Transverse colon (tissue), 4 donors: ENCODE measurements at regions not wholly inside any gene's neighbourhood (a gene's known extent, or its start where the extent isn't known, plus 50 kb on each side); places are given as distances from the start of the nearest gene placed in this dataset.

Experiments
- DNase-seq: peaks from one replicate; pipeline ENCODE4 v3.0.0-alpha.2; 2019
- H3K27ac ChIP-seq, 4 donors: fragments of 200-600 bp; sonication (generic); 2 replicates each; pipeline ENCODE4 v1.5.1; 2016 to 2018; ENCODE audit warnings: inconsistent platforms in 4 of 4
- H3K27me3 ChIP-seq: fragments of 200-600 bp; sonication (generic); 2 replicates; pipeline ENCODE4 v1.5.1; 2017; ENCODE audit warnings: inconsistent platforms
- H3K36me3 ChIP-seq, 4 donors: fragments of 200-600 bp; sonication (generic); 2 replicates each; pipeline ENCODE4 v1.5.1; 2017 to 2019; ENCODE audit warnings: inconsistent platforms in 4 of 4
- H3K4me1 ChIP-seq, 4 donors: fragments of 200-600 bp; sonication (generic); 2 replicates each; pipeline ENCODE4 v1.5.1; 2017 to 2020; ENCODE audit warnings: inconsistent platforms in 4 of 4
- H3K4me3 ChIP-seq, 4 donors: fragments of 200-600 bp; sonication (generic); 1 replicate in 1 of 4; 2 replicates in 3 of 4; pipeline versions ENCODE4 v1.5.1 to v1.6.1; 2017 to 2019; ENCODE audit warnings: inconsistent platforms in 4 of 4
- H3K9me3 ChIP-seq, 2 donors: fragments of 200-600 bp; sonication (generic); 2 replicates each; pipeline ENCODE4 v1.5.1; 2017 to 2019; ENCODE audit warnings: inconsistent platforms in 2 of 2
- EP300 ChIP-seq: sonication (generic); formaldehyde crosslinking; IDR thresholded peaks from one replicate; pipeline ENCODE4 v1.6.1; 2017; ENCODE audit warnings: antibody characterized with exemption, low read depth
- POLR2A ChIP-seq: fragments of 450-650 bp; IDR thresholded peaks from one replicate; pipeline ENCODE4 v1.6.1; 2016; ENCODE audit warnings: antibody characterized with exemption, mild to moderate bottlenecking, moderate library complexity
- POLR2AphosphoS5 ChIP-seq, 3 donors: sonication (generic); formaldehyde crosslinking; IDR thresholded peaks; one replicate each; pipeline ENCODE4 v1.6.1; 2016; ENCODE audit warnings: antibody characterized with exemption in 3 of 3
- WGBS, 2 donors: methylation state at CpG; one replicate each; pipeline ENCODE4 v1.1.5; 2018; ENCODE audit warnings: low coverage in 1 of 2; 5-methylcytosine and 5-hydroxymethylcytosine counted together
- in situ Hi-C, 4 donors: fragments of 200-750 bp; cut with MboI; loops; one replicate each; pipeline versions ENCODE4 v1.15.0 to v1.15.1; 2017; ENCODE audit warnings: low sequenced_read_pairs in 3 of 4, low pct_ligation_motif_present in 1 of 4, low pct_unique_long_range_greater_than_20kb in 1 of 4
- intact Hi-C: fragments of 100-400 bp; cut with DNase I; formaldehyde crosslinking; loops from one replicate; pipeline ENCODE4 v1.15.1; 2023; ENCODE audit warnings: low total_unique reads
- TF ChIP-seq, protein P1 (sequence below), 5 experiments: fragments of 200-600 bp in 3 of 5; fragments of 450-650 bp in 2 of 5; sonication (generic) in 3 of 5; IDR thresholded peaks; 1 replicate in 2 of 5; 2 replicates in 3 of 5; pipeline ENCODE4 v1.5.1; 2016 to 2017; ENCODE audit warnings: antibody characterized with exemption in 5 of 5, inconsistent platforms in 3 of 5, mild to moderate bottlenecking in 2 of 5, moderate library complexity in 1 of 5

DNA sequence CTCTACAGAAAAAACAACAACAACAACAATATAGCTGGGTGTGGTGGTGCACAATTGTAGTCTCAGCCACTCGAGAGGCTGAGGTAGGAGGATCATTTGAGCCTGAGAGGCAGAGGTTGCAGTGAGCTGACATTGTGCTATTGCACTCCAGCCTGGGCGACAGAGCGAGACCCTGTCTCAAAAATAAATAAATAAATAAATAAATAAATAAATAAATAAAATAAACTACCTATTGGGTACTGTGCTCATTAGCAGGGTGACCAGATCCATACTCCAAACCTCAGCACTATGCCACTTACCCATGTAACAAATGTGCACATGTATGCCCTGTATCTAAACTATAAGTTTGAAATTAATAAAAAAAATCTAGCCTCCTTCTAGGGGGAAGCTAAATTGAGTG is 369.4 kb upstream of the AJAP1 start:
- Histone ChIP-seq H3K27me3 (no peaks in the 10 kb centered on the region), H3K9me3 (no peaks in the 10 kb centered on the region), H3K4me3 (no peak overlapping the region), H3K27ac (no peak overlapping the region), H3K4me1 (no peaks in the 10 kb centered on the region), H3K36me3 (no peaks in the 10 kb centered on the region)
- in situ Hi-C loops: no loop called here
- no peak for TF ChIP-seq EP300
- TF ChIP-seq, protein P1, sequence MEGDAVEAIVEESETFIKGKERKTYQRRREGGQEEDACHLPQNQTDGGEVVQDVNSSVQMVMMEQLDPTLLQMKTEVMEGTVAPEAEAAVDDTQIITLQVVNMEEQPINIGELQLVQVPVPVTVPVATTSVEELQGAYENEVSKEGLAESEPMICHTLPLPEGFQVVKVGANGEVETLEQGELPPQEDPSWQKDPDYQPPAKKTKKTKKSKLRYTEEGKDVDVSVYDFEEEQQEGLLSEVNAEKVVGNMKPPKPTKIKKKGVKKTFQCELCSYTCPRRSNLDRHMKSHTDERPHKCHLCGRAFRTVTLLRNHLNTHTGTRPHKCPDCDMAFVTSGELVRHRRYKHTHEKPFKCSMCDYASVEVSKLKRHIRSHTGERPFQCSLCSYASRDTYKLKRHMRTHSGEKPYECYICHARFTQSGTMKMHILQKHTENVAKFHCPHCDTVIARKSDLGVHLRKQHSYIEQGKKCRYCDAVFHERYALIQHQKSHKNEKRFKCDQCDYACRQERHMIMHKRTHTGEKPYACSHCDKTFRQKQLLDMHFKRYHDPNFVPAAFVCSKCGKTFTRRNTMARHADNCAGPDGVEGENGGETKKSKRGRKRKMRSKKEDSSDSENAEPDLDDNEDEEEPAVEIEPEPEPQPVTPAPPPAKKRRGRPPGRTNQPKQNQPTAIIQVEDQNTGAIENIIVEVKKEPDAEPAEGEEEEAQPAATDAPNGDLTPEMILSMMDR (IDR thresholded peaks at IDR 0.05): no peak
- no peak for TF ChIP-seq POLR2A
- TF ChIP-seq POLR2AphosphoS5 (IDR thresholded peaks at IDR 0.05): no peak
- no peak for DNase-seq
- intact Hi-C loops: no loop called here
- WGBS, 2 donors: 69% methylated on average over 3 of the region's 3 CpGs; no CpG with 5 or more reads in 1 of the 2 donors

DNA sequence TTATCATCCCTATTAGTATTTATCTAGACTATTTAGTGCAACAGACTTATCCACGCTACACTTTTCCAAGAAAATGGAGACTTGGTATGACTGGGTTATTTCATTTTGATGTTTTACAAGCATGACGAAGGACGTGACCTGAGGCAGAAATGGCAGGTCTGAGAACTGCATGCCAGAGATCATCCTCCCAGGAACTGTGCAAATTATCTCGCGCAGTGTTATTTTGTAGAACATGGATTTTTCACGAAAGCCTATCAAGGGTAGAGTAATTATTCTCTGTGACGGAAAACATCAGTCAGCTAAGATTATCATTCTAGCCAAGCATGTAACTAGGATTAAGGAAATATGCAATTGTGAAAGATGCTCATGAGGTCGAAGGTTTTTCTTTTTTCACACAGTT is 361.5 kb upstream of the AJAP1 start:
- Histone ChIP-seq H3K4me1 (no peaks in the 10 kb centered on the region), H3K27me3 (no peaks in the 10 kb centered on the region), H3K9me3 (no peaks in the 10 kb centered on the region), H3K27ac (no peak overlapping the region), H3K4me3 (no peak overlapping the region), H3K36me3 (no peaks in the 10 kb centered on the region)
- in situ Hi-C loops (no loop called here), intact Hi-C loops (no loop called here)
- TF ChIP-seq, protein P1 (IDR thresholded peaks at IDR 0.05): no peak
- 68% methylated on average over 7 to 8 of the region's 8 CpGs for WGBS, 2 donors
- DNase-seq: no peak

DNA sequence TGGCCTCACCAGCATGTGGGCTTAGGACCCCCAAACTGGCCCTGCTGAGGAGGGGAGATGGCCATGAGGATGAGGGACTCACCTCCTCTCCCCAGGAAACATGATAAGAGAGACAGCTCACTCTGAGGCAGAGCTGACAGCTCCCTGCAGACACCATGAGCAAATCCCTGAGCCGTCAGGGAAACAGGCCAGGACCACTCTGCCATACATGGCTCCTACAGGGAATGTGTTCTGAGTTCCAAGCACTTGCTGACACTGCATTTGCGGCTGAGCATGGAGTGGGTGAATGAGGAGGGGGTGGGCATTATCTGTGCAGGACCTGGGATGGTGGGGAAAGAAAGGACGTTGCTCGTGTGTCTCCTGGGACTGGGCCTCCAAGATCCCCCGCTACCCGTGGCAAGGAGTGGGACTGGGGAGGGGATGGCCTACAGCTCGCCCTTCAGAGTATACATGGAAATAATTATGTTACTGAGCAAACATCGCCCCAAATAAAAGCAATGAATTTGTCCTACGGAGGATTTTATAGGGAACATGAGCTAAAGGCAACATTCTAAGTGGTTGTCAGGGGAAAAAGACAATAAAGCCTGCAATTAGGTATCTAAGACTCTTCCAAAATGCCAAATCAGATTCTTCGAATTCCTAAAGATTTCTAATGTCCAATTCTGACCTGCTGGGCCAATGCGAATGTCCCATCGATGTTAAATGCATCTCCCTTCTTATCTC is 355.9 kb upstream of the AJAP1 start:
- Histone ChIP-seq H3K4me1 (no peaks in the 10 kb centered on the region), H3K27ac (no peak overlapping the region), H3K4me3 (no peak overlapping the region), H3K9me3 (no peaks in the 10 kb centered on the region), H3K36me3 (no peaks in the 10 kb centered on the region), H3K27me3 (no peaks in the 10 kb centered on the region)
- intact Hi-C loops: no loop called here
- 57 to 63% methylated on average over 7 to 12 of the region's 12 CpGs for WGBS, 2 donors
- TF ChIP-seq POLR2A (no peak), EP300 (no peak), POLR2AphosphoS5 (IDR thresholded peaks at IDR 0.05) (no peak)
- TF ChIP-seq, protein P1 (IDR thresholded peaks at IDR 0.05): no peak
- DNase-seq: no peak
- in situ Hi-C loops: no loop called here

DNA sequence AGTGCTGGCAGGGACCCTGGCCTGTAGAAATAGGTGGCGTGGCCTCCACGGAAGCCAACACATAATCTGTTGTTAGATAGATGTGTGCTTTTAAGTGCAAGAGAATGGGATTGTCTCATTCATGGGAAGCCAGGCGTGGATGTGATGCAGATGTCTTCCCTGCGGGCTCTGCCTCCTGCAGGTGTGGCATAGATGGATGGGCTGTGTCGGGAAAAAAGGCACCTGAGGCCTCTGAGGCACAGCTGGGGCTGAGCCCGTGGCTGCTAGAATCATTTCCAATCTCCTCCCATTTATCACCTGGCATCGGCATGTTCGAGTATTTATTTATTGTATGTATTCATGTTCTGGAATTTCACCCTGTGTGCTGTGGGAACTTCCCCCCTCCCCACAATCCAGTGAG is 353.4 kb upstream of the AJAP1 start:
- 20 to 70% methylated on average over 2 to 8 of the region's 8 CpGs for WGBS, 2 donors
- Histone ChIP-seq H3K4me1 (no peaks in the 10 kb centered on the region), H3K9me3 (no peaks in the 10 kb centered on the region), H3K36me3 (no peaks in the 10 kb centered on the region), H3K27ac (no peak overlapping the region), H3K4me3 (no peak overlapping the region), H3K27me3 (no peaks in the 10 kb centered on the region)
- no peak for DNase-seq
- TF ChIP-seq POLR2A: no peak
- TF ChIP-seq POLR2AphosphoS5 (IDR thresholded peaks at IDR 0.05): no peak
- TF ChIP-seq, protein P1 (IDR thresholded peaks at IDR 0.05): no peak
- no peak for TF ChIP-seq EP300
- intact Hi-C loops: no loop called here
- in situ Hi-C loops: no loop called here
